Body of pancreas (tissue), 4 donors: ENCODE measurements at regions not wholly inside any gene's neighbourhood (a gene's known extent, or its start where the extent isn't known, plus 50 kb on each side); places are given as distances from the start of the nearest gene placed in this dataset.

Experiments used
- CTCF ChIP-seq, 7 experiments: fragments of 450-650 bp in 4 of 7; fragments of 200-600 bp in 3 of 7; sonication (generic) in 3 of 7; IDR thresholded peaks; one replicate each; pipeline ENCODE4 v1.5.1; 2016 to 2019; ENCODE audit warnings: antibody characterized with exemption in 7 of 7
- POLR2A ChIP-seq, 3 donors: fragments of 450-650 bp; IDR thresholded peaks; one replicate each; pipeline ENCODE4 v1.6.1; 2016; ENCODE audit warnings: antibody characterized with exemption in 3 of 3, mild to moderate bottlenecking in 2 of 3

DNA sequence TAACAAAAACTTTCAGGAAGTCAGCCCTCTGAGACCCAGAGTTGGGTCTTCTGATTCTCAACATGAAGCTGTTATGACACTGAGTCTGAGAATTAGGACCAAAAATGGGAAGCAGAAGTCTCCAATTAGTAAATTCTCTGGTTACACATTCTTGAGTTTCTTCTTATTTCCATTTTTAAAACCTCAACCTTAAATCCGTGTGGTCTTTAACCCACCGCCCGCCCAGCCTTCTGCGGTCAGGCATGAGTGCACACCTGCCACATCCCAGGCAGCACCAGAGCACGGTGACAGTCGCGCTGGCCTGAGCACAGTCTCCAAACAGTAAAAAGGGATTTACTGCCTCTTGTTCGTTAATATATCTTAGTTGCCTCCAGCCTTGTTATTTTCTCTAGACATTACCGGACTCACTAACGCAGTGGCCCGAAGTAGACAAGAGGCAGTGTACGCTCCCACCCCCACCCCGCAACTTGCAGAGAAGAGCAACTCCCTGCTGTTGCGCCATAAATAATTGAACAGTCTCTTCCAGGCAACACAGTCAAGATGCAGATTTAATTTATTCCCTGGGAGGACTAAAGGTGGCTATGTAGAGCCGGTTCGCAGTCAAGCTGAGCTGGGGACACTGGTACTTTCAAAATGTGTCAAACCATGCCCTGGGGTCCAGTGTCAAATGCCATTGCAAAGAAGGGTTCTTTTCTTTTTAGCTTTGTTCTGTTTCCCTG is 147.0 kb upstream of the CELF2 start:
- TF ChIP-seq CTCF (IDR thresholded peaks at IDR 0.05) (no peak), POLR2A (IDR thresholded peaks at IDR 0.05) (no peak)
